M059J (cell line): ENCODE measurements at regions not wholly inside any gene's neighbourhood (a gene's known extent, or its start where the extent isn't known, plus 50 kb on each side); places are given as distances from the start of the nearest gene placed in this dataset.
"Not testable (repeated sequence)": the region's sequence is repeated elsewhere in the genome, so short reads cannot be mapped to it uniquely, and the experiment has no call there.

Experiments used
- DNase-seq: peaks from one replicate; pipeline ENCODE4 v3.0.0-alpha.2; 2012; ENCODE audit warnings: low read depth

DNA sequence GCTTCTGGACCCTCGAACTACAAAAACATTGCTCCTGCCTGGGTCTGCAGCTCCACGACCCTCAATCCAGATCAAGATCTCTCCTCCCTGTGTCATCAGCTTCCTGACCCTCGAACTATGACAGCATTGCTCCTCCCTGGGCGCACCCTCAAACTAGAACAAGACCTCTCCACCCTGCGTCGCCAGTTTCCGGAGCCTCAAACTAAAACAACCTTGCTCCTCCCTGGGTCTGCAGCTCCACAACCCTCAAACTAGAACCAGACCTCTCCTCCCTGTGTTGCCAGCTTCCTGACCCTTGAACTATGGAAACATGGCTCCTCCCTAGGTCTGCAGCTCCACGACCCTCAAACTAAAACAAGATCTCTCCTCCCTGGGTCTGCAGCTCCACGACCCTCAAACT, 339.7 kb upstream of the SULF2 start:
- no peak for DNase-seq

DNA sequence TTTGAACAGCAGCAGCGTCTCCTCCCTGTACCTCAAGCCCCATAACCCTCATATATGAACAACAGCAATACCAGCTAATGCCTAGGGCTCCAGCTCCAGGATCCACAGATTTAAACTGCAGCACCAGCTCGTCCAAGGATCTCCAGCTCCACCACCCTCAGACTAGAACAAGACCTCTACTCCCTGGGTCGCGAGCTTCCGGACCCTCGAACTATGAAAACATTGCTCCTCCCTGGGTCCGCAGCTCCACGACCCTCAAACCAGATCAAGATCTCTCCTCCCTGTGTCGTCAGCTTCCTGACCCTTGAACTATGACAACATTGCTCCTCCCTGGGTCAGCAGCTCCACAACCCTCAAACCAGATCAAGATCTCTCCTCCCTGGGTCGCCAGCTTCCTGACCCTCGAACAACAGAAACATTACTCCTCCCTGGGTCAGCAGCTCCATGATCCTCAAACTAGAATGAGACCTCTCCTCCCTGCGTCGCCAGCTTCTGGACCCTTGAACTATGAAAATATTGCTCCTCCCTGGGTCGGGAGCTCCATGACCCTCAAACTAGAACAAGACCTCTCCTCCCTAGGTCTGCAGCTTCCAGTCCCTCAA, 339.0 kb upstream of the SULF2 start:
- no peak for DNase-seq

DNA sequence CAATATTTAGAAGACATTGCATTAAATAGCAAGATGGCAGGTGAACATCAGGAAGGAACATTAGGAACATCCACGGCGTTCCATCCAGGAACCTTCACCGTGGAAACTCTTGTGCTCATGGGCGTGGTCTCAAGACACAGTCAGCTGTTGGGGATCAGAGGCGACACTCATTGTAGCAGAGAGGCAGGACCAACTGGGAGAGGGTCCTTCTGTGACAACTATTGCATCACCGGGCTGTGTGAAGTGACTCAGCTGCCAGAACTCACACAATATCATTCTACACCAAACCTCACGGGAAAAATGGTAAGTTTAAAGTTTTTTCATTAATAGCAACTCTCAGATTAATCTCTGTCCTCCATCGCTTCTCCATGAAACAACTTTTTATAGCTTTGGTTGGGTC, 334.8 kb upstream of the SULF2 start:
- no peak for DNase-seq

DNA sequence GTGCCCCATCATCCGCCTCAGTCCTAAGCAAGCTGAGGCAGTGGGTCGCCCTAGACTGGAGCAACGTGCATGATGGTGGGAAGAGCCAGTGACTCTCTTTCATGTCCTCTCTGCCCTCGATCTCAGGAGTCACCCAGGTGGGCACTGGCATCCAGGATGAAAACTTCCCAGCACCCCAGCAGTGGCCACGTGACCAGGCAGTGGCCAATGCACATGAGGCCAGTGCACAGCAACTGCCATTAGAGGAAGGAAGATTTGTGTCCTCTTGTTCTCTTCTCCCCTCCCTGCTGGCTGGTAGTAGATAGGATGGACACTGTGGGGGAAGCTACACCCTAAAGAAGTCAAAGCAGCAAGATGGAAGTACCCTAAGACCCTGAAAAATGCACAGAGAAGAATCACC, 334.1 kb upstream of the SULF2 start:
- DNase-seq: not testable (repeated sequence)

DNA sequence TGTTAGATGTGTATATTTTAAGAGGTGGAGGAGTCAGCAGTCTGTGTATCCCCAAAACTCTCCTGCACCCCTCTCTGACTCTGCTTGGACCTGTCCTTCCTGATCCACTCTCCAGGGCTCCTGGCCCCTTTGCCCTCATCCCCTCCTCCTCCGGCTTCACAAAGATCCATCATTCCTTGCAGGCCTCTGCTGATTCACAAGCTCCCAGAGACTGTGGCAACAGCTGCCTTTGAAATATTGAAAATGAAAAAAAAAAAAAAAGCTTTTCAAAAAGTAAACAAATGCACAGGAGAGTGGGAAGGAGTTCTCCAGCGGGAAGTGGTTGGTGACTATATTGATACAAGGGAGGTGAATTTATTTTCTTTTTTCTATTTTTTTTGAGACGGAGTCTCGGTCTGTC, 330.2 kb upstream of the SULF2 start:
- DNase-seq: no peak

DNA sequence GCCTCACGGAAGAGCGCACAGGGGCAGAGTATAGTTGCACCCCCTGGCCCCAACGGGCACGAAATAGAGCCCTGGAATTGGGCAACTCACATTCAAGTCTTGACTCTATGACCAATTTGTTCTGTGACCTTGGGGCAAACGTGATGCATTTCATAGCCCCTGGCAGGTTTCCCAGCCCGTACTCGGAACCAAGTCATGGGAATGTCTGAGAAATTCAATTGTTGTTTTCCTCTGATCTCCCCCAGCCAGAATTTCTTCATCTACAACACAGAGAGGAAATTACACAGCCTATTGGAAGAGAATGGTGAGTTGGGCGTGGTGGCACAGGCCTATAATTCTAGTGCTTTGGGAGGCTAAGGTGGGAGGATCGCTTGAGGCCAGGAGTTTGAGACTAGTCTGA, 322.3 kb upstream of the SULF2 start:
- DNase-seq: peak; percentile 90

DNA sequence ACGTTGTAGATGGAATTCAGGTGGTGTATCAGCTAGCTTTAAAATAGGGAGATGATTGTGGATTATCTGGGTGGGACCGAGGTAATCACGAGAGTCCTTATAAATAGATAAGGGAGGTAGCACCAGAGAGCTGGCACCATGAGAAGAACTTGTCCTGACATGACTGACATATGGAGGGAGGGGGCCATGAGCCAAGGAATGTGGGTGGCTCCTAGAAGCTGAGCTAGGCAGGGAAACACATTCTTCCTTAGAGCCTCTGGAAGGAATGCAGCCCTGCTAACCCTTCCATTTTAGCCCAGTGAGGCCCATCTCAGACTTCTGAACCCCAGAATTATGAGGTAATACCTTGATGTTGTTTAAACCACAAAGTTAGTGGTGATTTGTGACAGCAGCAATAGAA, 321.1 kb upstream of the SULF2 start:
- no peak for DNase-seq

DNA sequence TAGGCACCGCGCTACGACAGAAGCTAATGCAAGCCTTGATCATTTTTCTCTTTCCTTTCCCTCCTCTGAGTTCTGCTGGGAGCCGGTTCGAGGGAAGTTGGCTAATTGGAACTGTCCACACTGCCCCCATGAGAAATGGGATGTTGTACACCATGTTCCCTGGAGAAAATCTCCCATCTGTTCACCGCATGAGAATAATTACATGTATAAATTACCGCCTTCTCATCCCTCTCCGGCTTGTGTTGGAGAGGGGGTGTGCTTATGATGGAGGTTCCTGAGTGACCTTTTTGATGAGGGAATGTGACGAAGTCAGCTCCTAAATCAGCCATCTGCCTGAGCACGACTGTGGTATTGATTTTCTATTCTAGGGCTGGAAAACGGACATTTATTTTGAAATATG, 320.2 kb upstream of the SULF2 start:
- DNase-seq: no peak

DNA sequence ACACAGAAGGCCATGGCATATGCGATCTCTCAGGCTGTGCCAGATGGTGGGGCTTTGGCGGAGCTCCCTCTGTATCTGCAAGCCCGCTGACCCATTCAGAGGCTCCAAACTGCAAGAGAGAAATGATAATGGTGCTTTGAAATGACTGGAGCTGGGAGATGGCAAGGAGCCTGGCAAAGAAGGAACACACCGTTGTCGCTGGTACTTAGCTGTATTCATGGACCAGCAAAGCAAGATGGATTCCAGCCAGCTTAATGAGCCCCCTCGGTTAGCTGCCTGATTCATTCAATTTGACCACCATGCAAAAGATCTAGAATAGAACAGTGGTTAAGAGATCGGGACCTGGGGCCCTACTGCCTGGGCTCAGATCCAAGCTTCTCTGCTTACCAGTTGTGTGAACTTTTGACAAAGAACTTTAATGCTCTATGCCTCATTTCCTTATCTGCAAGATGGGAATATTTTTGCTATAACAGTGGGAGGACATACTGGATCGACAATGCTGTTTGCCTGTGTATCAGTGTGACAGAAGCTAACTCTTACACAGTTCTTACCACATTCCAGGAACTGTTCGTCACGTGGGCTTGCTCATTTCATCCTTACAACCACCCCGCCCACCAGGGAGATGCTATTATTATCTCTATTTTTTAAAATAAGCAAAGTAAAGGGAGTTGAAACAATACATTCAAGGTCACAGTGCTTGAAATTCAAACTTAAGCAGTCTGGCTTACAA, 317.8 kb upstream of the SULF2 start:
- peak; percentile 36 for DNase-seq

DNA sequence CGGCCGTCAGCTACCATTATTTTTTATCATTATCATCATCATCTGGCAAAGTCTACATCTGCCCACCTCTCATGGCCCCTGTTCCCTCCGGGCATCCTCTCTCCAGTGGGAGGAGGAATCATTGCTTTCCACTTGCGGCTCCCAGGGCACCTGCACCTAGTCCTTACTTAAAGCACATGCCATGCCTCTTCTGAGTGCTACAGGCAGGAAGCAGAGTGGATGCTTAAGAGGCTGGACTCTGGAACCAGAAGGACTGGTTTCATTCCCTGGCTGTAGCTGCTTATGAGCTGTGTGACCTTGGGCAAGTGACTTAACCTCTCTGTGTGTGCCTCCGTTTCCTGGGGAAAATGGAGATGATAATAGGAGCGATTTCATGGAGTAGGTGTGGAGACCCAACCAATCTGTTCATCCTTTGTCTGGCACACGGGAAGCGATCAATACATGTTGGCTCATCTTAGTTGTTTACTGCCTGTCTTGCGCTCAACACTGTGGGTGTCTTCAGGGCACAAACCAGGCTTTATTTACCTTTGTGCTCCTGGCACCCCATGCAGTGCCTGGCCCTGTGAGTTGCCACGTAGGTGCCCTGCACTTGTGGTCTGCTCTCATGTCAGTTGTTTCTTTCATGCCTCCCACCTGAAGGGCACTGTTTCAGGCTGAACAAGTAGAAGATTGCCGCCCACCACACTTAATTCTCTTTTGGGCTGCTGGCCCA, 317.0 kb upstream of the SULF2 start:
- DNase-seq: no peak

DNA sequence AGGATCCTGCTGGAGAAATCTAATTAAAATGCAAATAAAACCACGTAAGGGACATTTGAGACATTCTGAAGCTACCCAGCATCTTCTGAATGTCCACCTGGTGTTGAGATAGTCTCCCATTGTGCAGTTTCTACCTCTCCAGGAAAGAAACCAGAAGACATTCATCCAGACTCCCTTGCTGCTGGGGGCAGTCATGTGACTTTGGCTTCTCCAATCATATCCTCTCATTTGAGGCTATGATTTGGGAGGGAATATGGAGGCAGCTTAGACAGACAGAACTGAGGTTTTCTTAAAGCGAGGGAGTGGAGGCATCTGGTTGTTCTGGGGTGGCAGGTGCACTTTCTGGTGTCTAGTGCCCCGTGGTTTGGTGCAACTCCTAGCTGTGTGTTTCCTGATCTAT, 315.2 kb upstream of the SULF2 start:
- DNase-seq: no peak

DNA sequence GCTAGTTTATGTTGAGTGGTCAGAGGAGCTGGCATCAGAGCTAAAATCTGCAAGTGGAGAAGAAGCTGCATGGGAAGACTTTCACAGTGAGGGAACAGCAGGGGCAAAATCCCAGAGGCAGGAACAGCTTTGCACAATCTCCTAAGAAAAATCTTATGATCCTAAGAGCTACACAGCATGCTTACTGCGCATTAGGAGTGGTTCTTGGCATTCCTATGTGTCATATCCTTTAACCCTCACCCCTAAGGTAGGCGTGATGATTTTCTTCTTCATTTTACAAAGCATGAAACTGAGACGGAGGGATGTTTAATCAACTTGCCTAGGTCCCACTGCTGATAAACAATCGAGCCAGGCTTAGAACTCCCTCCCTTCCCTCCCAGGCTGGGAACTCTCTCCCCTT, 313.6 kb upstream of the SULF2 start:
- peak; percentile 43 for DNase-seq

DNA sequence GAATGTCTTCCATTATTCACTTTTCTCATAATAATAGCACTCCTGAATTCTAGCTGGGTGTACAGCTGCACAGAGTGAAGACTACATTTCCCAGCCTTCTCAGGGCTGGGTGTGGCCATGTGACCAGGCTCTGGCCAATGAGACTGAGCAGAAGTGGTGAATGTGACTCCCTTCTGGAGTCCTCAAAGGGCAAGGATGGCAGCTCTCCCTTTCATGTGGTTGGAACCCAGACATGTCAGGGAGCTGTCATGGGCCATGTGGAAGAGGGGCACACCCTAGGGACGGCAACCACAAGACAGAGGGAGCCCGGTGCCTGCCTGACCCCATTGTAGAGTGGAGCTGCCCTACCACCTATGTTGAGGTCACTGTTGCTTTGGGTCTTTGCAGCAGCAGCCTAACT, 312.8 kb upstream of the SULF2 start:
- DNase-seq: peak; percentile 41

DNA sequence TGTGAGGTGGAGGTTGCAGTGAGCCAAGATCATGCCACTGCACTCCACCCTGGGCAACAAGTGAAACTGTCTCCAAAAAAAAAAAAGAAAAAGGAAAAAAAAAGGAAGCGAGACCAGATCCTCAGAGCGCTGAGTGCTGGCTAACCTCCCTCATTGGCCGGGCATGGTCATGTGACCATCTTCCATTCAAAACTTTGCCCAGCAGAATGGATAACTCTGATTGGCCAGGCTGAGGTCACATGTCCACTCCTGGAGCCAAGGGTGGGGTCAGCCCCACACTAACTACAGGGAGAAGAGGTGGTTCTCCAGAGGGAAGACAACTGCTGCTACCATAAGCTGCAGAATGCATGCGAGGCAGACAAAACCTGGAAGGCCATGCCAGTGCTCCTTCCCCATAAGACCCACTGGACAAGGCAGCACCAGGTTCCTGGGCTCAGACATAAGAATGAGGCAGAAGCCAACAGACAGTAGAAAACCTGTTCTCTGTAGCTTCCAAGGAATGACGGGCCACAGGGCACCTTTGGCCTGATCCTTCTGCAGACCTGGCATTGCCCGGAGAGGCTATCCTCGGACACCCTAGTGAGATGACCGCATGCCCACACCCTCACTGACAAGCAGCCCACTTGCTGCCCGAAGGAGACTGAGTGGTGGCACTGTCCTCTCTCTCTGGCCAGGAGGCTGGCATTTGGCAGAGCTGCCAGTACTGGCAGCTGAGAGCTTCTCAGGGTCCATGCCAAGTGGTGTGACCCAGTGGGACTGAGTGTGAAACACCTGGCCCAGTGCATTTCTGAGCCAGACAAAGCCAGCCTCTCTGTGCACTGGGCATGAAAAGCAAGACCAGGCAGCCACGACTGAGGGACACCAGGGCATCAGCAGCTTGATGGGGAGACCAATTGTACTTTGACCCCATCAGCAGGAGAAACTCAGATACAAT, 311.9 kb upstream of the SULF2 start:
- DNase-seq: no peak

DNA sequence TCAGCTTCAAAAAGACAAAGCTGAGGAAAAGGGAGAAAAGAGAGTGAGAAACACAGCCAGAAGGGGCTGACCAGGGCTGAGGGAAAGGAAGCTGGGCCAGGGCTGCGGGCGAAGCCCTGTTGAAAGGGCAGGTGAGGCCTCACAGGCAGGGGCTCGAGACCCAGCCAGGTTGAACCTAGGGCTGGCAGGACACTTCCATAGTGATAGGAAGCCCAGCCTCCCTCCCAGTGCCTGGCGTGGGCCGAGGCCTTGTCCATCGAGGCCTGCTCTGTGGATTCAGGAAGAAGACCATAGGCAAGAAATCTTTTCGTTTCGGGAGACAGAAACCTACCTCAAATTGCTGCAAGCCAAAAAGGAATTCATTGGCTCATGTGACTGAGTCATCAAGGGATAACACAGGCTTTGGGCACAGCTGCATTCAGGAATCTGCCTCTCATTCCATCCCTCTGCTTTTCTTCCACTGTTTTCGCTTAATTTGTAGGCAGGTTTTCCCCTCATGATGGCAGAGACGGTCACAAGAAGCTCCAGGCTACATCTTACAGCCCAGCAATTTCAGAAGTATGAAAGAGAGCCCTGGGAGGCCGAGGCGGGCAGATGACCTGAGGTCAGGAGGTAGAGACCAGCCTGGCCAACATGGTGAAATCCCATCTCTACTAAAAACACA, 311.1 kb upstream of the SULF2 start:
- DNase-seq: no peak

DNA sequence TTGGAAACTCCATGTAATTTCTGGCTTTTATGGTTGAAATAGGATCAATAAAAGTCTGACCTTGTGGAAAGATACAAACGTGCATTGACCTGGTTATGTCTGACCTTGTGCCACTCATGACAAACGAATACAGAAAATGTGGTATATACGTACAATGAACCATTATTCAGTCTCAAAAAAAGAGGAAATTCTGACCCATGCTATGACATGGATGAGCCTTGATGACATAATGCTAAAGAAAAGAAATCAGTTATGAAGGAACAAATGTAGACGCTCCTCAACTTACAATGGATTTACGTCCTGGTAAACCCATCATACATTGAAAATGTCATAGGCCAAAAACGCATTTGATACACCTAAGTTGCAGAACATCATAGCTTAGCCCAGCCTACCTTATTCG, 309.7 kb upstream of the SULF2 start:
- DNase-seq: no peak

DNA sequence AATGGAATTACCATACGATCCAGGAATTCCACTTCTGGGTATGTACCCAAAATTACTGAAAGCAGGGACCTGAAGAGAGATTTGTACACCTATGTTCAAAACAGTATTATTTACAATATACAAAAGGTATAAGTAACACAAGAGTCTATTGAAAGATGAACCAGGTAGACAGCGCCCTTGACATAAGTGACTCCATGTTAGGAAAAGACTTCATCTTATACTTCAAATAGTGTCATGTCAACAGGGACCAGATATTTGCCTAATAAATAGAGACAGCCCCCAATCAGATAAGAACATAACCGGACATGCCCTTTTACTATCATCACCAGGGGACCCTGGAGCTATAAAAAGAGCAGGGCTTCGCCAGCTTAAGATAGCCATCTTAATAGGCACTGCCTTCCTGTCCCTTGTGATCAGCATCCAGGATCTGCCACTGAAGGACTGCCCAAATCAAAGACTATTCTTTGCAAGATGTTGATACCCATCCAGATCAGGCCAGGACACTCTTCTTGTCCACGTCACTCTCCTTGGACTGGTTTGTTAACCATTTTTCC, 309.0 kb upstream of the SULF2 start:
- DNase-seq: no peak

DNA sequence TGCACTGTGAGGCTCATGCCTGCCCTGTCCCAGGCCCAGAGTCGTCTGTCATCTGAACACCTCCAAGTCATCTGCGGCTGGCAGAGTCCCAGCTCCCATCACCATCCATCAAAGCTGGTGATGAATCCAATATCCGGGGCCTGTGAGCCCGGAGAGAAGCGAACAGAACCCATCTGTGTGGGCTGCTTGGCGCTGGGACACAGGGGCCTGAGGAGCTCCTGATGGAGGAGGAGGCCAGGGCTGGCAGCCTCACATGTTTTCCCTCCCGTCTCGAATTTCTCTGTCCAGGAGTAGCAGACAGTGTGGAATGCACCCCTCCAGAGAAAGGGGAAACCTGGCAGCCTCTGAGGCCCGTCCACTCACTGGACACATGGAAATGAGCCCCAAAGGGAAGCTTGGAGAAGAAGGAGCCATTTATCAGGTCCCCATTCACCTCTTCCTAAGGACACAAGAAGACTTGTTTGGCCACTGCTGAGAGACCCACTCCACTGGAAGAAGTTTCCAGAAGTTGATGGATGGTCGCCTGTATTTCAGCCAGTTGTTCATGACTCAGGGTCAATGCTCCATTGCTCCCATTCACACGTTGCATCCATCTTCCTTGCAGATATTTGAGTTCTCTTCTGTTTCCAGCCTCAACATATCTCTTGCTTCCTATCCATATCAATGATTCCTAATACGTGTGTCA, 307.5 kb upstream of the SULF2 start:
- DNase-seq: no peak

DNA sequence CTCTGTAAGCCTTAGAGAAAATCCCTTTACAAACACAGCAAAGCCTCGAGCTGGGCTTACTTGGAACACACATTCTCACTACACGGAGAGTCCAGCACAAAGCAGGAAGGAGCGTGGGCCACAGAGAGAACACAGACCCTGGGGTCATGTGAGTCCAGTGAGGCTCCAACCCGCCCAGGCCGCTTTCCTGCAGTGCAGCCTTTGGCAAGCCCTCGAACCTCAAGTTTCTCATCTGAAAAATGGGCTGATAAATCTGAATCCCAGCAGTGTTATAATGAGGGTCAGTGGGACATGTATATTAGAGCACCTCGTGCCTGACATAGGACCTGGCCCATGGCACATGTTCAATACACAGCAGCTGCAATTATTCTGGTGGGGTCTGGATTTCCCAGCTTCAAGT, 305.5 kb upstream of the SULF2 start:
- no peak for DNase-seq

DNA sequence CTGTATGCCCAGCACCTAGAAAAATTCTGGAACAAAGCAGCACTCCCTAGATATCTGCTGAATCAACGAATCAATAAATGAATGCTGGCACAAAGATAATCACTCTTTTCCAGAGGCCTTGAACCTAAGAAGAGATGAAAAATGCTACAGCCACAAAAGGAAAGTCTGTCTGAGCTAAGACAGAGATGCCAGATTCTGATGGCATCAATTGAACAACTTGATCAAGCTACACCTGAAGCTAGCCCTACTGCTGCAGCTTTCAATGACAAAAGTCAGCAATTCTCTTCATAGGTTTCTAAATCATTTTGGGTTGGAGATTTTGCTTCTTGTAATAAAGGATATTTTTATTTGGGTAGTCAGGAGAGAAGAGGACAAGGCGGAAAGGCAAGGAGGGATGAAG, 305.0 kb upstream of the SULF2 start:
- no peak for DNase-seq

DNA sequence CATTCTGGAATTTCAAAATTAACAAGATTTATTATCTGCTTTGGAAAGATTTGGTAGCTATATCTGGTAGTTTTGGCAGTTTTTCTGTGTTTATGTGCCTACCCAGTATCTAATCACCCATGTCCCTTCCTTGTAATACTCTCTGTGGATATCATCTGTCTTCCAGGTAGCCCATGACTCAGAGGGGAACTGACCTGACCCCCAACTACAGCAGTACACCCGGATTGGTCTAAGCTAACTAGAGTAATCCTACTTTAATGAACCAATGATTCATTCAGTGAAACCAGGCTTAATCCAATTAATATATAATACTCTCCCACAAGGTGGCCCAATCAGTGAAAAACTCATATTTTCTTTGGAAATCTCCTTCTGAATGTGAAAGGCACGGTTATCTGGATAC, 295.3 kb upstream of the SULF2 start:
- no peak for DNase-seq
